NCI-H446 (cell line): ENCODE measurements at regions not wholly inside any gene's neighbourhood (a gene's known extent, or its start where the extent isn't known, plus 50 kb on each side); places are given as distances from the start of the nearest gene placed in this dataset.
"Not testable (repeated sequence)": the region's sequence is repeated elsewhere in the genome, so short reads cannot be mapped to it uniquely, and the experiment has no call there.

Experiments used
- DNase-seq, 2 experiments: peaks; one replicate each; lab custom pipeline; 2025; lab: John Stamatoyannopoulos, UW

GRCh38 chr3:522888-523287, 326.3 kb downstream of the CHL1 start:
- no peak for DNase-seq

GRCh38 chr3:525415-525814, 328.9 kb downstream of the CHL1 start:
- no peak for DNase-seq

- DNase-seq, result no peak
These were observed 339.2 kb downstream of the CHL1 start for GRCh38 chr3:535566-536416.

GRCh38 chr3:536417-536813, 339.9 kb downstream of the CHL1 start:
- no peak for DNase-seq

- no peak for DNase-seq
These were observed 344.7 kb downstream of the CHL1 start for GRCh38 chr3:541062-541801.

- DNase-seq, result no peak
These were observed 345.5 kb downstream of the CHL1 start for GRCh38 chr3:542021-542420.

- DNase-seq, result no peak
These were observed 353.1 kb downstream of the CHL1 start for GRCh38 chr3:549636-550035.

GRCh38 chr3:550471-550870, 353.9 kb downstream of the CHL1 start:
- no peak for DNase-seq

- DNase-seq, result no peak
These were observed 361.4 kb downstream of the CHL1 start for GRCh38 chr3:557972-558371.

GRCh38 chr3:567488-568185, 371.1 kb downstream of the CHL1 start:
- DNase-seq, result no peak

- DNase-seq, result not testable (repeated sequence)
These were observed 383.0 kb downstream of the CHL1 start for GRCh38 chr3:579529-579928.

GRCh38 chr3:589066-589465, 392.5 kb downstream of the CHL1 start:
- DNase-seq, result not testable (repeated sequence)

GRCh38 chr3:597304-597703, 400.7 kb downstream of the CHL1 start:
- DNase-seq, result not testable (repeated sequence)

GRCh38 chr3:597746-598145, 401.2 kb downstream of the CHL1 start:
- DNase-seq, result not testable (repeated sequence)

- DNase-seq, result not testable (repeated sequence)
These were observed 410.9 kb downstream of the CHL1 start for GRCh38 chr3:607480-607879.

GRCh38 chr3:621714-622113, 425.2 kb downstream of the CHL1 start:
- DNase-seq, result no peak

- no peak for DNase-seq
These were observed 425.8 kb downstream of the CHL1 start for GRCh38 chr3:622314-622713.

- DNase-seq, result no peak
These were observed 427.5 kb downstream of the CHL1 start for GRCh38 chr3:623914-624545.

GRCh38 chr3:632571-633170, 436.1 kb downstream of the CHL1 start:
- peak; percentile 10 to 52 for DNase-seq

- DNase-seq, result no peak
These were observed 437.9 kb downstream of the CHL1 start for GRCh38 chr3:634511-634910.

GRCh38 chr3:635393-635792, 438.8 kb downstream of the CHL1 start:
- DNase-seq, result no peak

GRCh38 chr3:643376-643775, 446.8 kb downstream of the CHL1 start:
- no peak for DNase-seq
